T-cell (primary cell): ENCODE measurements at regions not wholly inside any gene's neighbourhood (a gene's known extent, or its start where the extent isn't known, plus 50 kb on each side); places are given as distances from the start of the nearest gene placed in this dataset.

Experiments
- ATAC-seq, 4 experiments: fragments of 200-7000 bp in 3 of 4; fragments of 150-1000 bp in 1 of 4; cut with Tn5 transposase; replicated peaks in 1 of 4; 1 replicate in 3 of 4; 2 replicates in 1 of 4; pipeline ENCODE4 v1.10.0; 2021; ENCODE audit warnings: moderate library complexity in 3 of 4, mild to moderate bottlenecking in 2 of 4, moderate number of reproducible peaks in 1 of 4
- CTCF ChIA-PET, 2 donors: fragments of 300-600 bp; sonication (Branson Sonifier 250); formaldehyde crosslinking; loops; one replicate each; lab custom pipeline; 2022; ENCODE audit warnings: antibody characterized with exemption in 2 of 2; lab: Charles Lee
- POLR2A ChIA-PET, 2 donors: fragments of 300-600 bp; sonication (Branson Sonifier 250); formaldehyde crosslinking; loops; one replicate each; lab custom pipeline; 2022; ENCODE audit warnings: antibody characterized with exemption in 2 of 2; lab: Charles Lee
- DNase-seq, 35 experiments: peaks; one replicate each; pipeline versions ENCODE4 v3.0.0 to v3.0.0-alpha.2; 2013 to 2023
- H3K27ac ChIP-seq: one replicate; pipeline ENCODE4 v1.5.1; 2013; ENCODE audit warnings: low read length
- H3K27me3 ChIP-seq, 2 experiments: replicated peaks in 1 of 2; 1 replicate in 1 of 2; 2 replicates in 1 of 2; pipeline versions ENCODE4 v1.6.1 to v1.7.0; 2013; ENCODE audit warnings: low read length in 1 of 2, mixed read lengths in 1 of 2; ENCODE audit not compliant: control insufficient read depth in 2 of 2, insufficient read depth in 2 of 2; ENCODE audit errors: extremely low read depth in 1 of 2
- H3K36me3 ChIP-seq, 2 donors: 1 replicate in 1 of 2; 2 replicates in 1 of 2; pipeline versions ENCODE4 v1.6.1 to v1.7.0; 2013; ENCODE audit warnings: low read length in 1 of 2; ENCODE audit not compliant: control insufficient read depth in 2 of 2, insufficient read depth in 1 of 2; ENCODE audit errors: extremely low read depth in 1 of 2
- H3K4me1 ChIP-seq, 2 experiments: 1 replicate in 1 of 2; 2 replicates in 1 of 2; pipeline versions ENCODE4 v1.6.1 to v1.7.0; 2013; ENCODE audit warnings: low read length in 2 of 2, mixed read lengths in 1 of 2; ENCODE audit not compliant: insufficient read depth in 2 of 2, control insufficient read depth in 1 of 2; ENCODE audit errors: extremely low read depth in 1 of 2
- H3K4me3 ChIP-seq, 2 donors: 1 replicate in 1 of 2; 2 replicates in 1 of 2; pipeline versions ENCODE4 v1.5.1 to v1.7.0; 2013; ENCODE audit warnings: mild to moderate bottlenecking in 2 of 2, low read length in 1 of 2, moderate library complexity in 1 of 2; ENCODE audit not compliant: control insufficient read depth in 1 of 2; ENCODE audit errors: extremely low read depth in 1 of 2
- H3K9me3 ChIP-seq: 2 replicates; pipeline ENCODE4 v1.7.0; 2013
- H3K27ac Mint-ChIP-seq, 2 donors: one replicate each; pipeline ENCODE4 v1.8.0; 2020 to 2021; ENCODE audit warnings: mild to moderate bottlenecking in 2 of 2, mixed read lengths in 2 of 2
- H3K27me3 Mint-ChIP-seq, 2 donors: one replicate each; pipeline ENCODE4 v1.8.0; 2021 to 2022; ENCODE audit warnings: mixed read lengths in 2 of 2
- H3K36me3 Mint-ChIP-seq: one replicate; pipeline ENCODE4 v1.8.0; 2021; ENCODE audit warnings: mixed read lengths
- H3K4me1 Mint-ChIP-seq, 3 donors: one replicate each; pipeline ENCODE4 v1.8.0; 2020 to 2022; ENCODE audit warnings: mixed read lengths in 3 of 3, mild to moderate bottlenecking in 1 of 3
- H3K4me3 Mint-ChIP-seq, 3 donors: one replicate each; pipeline ENCODE4 v1.8.0; 2020 to 2022; ENCODE audit warnings: mild to moderate bottlenecking in 3 of 3, mixed read lengths in 3 of 3, moderate library complexity in 3 of 3
- H3K9me3 Mint-ChIP-seq, 3 donors: one replicate each; pipeline ENCODE4 v1.8.0; 2020 to 2022; ENCODE audit warnings: mixed read lengths in 3 of 3
- WGBS: methylation state at CpG from one replicate; pipeline ENCODE4 v1.1.5; 2013; ENCODE audit warnings: missing lambda C conversion rate; ENCODE audit not compliant: insufficient coverage; 5-methylcytosine and 5-hydroxymethylcytosine counted together

GRCh38 chr10:65528986-65529385 is 1396.8 kb upstream of the LRRTM3 start:
- WGBS: no CpG with 5 or more reads among the region's 1 CpG
- Mint-ChIP-seq H3K9me3 (peaks cover 8 to 20% (median 8%) of the 10 kb centered on the region in 3 donors), H3K4me1 (no peaks in the 10 kb centered on the region), H3K36me3 (no peaks in the 10 kb centered on the region), H3K27me3 (no peaks in the 10 kb centered on the region), H3K27ac (no peak overlapping the region), H3K4me3 (no peak overlapping the region)
- ChIA-PET CTCF (no interaction called here), POLR2A (no interaction called here)
- ATAC-seq (no peak), DNase-seq (no peak)
- Histone ChIP-seq H3K4me1 (no peaks in the 10 kb centered on the region), H3K27ac (no peak overlapping the region), H3K4me3 (no peak overlapping the region), H3K9me3 (no peaks in the 10 kb centered on the region), H3K36me3 (no peaks in the 10 kb centered on the region), H3K27me3 (no peaks in the 10 kb centered on the region)

- H3K4me3 ChIP-seq: no peak overlapping the region
- no peak for DNase-seq
- ChIA-PET CTCF (no interaction called here), POLR2A (no interaction called here)
- Mint-ChIP-seq H3K9me3 (peaks cover 4 to 11% (median 10%) of the 10 kb centered on the region in 3 donors), H3K4me3 (no peak overlapping the region), H3K4me1 (no peaks in the 10 kb centered on the region), H3K36me3 (no peaks in the 10 kb centered on the region), H3K27me3 (no peaks in the 10 kb centered on the region), H3K27ac (no peak overlapping the region)
- no peak for ATAC-seq
- WGBS: no CpG with 5 or more reads among the region's 5 CpGs
- no peaks in the 10 kb centered on the region for H3K27me3 ChIP-seq
- H3K4me1 ChIP-seq: no peaks in the 10 kb centered on the region
- H3K9me3 ChIP-seq: no peaks in the 10 kb centered on the region
- no peaks in the 10 kb centered on the region for H3K36me3 ChIP-seq
- no peak overlapping the region for H3K27ac ChIP-seq
Measured at GRCh38 chr10:65531545-65531944, 1394.3 kb upstream of the LRRTM3 start.

GRCh38 chr10:65534771-65535170 is 1391.1 kb upstream of the LRRTM3 start:
- WGBS: 100% methylated on average over 1 of the region's 2 CpGs

GRCh38 chr10:65544756-65545155 is 1381.1 kb upstream of the LRRTM3 start:
- Mint-ChIP-seq H3K27me3 (no peaks in the 10 kb centered on the region), H3K9me3 (peaks cover 7 to 18% (median 8%) of the 10 kb centered on the region in 3 donors), H3K4me1 (no peaks in the 10 kb centered on the region), H3K27ac (no peak overlapping the region), H3K4me3 (no peak overlapping the region), H3K36me3 (no peaks in the 10 kb centered on the region)
- DNase-seq: no peak
- Histone ChIP-seq H3K4me1 (no peaks in the 10 kb centered on the region), H3K4me3 (no peak overlapping the region), H3K36me3 (no peaks in the 10 kb centered on the region), H3K27ac (no peak overlapping the region), H3K27me3 (no peaks in the 10 kb centered on the region), H3K9me3 (no peaks in the 10 kb centered on the region)
- CTCF ChIA-PET: no interaction called here
- ATAC-seq: no peak
- WGBS: 58% methylated on average over 1 of the region's 1 CpG
- POLR2A ChIA-PET: no interaction called here

More at GRCh38 chr10:65534771-65535170, 1391.1 kb upstream of the LRRTM3 start:
- no peaks in the 10 kb centered on the region for H3K4me1 Mint-ChIP-seq
- no peak overlapping the region for H3K27ac Mint-ChIP-seq
- Histone ChIP-seq H3K36me3 (no peaks in the 10 kb centered on the region), H3K4me1 (no peaks in the 10 kb centered on the region), H3K4me3 (no peak overlapping the region), H3K27me3 (no peaks in the 10 kb centered on the region), H3K9me3 (no peaks in the 10 kb centered on the region), H3K27ac (no peak overlapping the region)
- no peak for ATAC-seq
- no peak for DNase-seq
- no peak overlapping the region for H3K4me3 Mint-ChIP-seq
- CTCF ChIA-PET: no interaction called here
- no peaks in the 10 kb centered on the region for H3K36me3 Mint-ChIP-seq
- H3K27me3 Mint-ChIP-seq: no peaks in the 10 kb centered on the region
- peaks cover 8 to 11% (median 9%) of the 10 kb centered on the region in 3 donors for H3K9me3 Mint-ChIP-seq
- POLR2A ChIA-PET: no interaction called here

GRCh38 chr10:65548001-65548400 is 1377.8 kb upstream of the LRRTM3 start:
- no CpG with 5 or more reads among the region's 3 CpGs for WGBS
- DNase-seq (no peak), ATAC-seq (no peak)
- no peak overlapping the region for H3K27ac ChIP-seq
- H3K27me3 ChIP-seq: no peaks in the 10 kb centered on the region
- H3K4me3 ChIP-seq: no peak overlapping the region
- Mint-ChIP-seq H3K9me3 (peaks cover 3 to 13% (median 11%) of the 10 kb centered on the region in 3 donors), H3K36me3 (no peaks in the 10 kb centered on the region), H3K27me3 (no peaks in the 10 kb centered on the region), H3K4me1 (no peaks in the 10 kb centered on the region), H3K27ac (no peak overlapping the region), H3K4me3 (no peak overlapping the region)
- H3K9me3 ChIP-seq: no peaks in the 10 kb centered on the region
- ChIA-PET CTCF (no interaction called here), POLR2A (no interaction called here)
- H3K36me3 ChIP-seq: no peaks in the 10 kb centered on the region
- H3K4me1 ChIP-seq: no peaks in the 10 kb centered on the region

GRCh38 chr10:65550761-65551160 is 1375.1 kb upstream of the LRRTM3 start:
- no CpG with 5 or more reads among the region's 4 CpGs for WGBS

GRCh38 chr10:65555192-65555591 is 1370.6 kb upstream of the LRRTM3 start:
- no peak overlapping the region for H3K27ac ChIP-seq
- Mint-ChIP-seq H3K27ac (no peak overlapping the region), H3K36me3 (no peaks in the 10 kb centered on the region), H3K9me3 (peaks cover 4 to 15% (median 14%) of the 10 kb centered on the region in 3 donors), H3K4me3 (no peak overlapping the region), H3K27me3 (no peaks in the 10 kb centered on the region), H3K4me1 (no peaks in the 10 kb centered on the region)
- ATAC-seq: no peak
- no peaks in the 10 kb centered on the region for H3K36me3 ChIP-seq
- no peaks in the 10 kb centered on the region for H3K27me3 ChIP-seq
- no peaks in the 10 kb centered on the region for H3K4me1 ChIP-seq
- DNase-seq: no peak
- ChIA-PET CTCF (no interaction called here), POLR2A (no interaction called here)
- no CpG with 5 or more reads among the region's 5 CpGs for WGBS
- H3K9me3 ChIP-seq: no peaks in the 10 kb centered on the region
- H3K4me3 ChIP-seq: no peak overlapping the region

More at GRCh38 chr10:65550761-65551160, 1375.1 kb upstream of the LRRTM3 start:
- Histone ChIP-seq H3K4me1 (no peaks in the 10 kb centered on the region), H3K27ac (no peak overlapping the region), H3K36me3 (no peaks in the 10 kb centered on the region), H3K27me3 (no peaks in the 10 kb centered on the region), H3K4me3 (no peak overlapping the region), H3K9me3 (no peaks in the 10 kb centered on the region)
- Mint-ChIP-seq H3K36me3 (no peaks in the 10 kb centered on the region), H3K9me3 (peaks cover 4 to 14% (median 12%) of the 10 kb centered on the region in 3 donors), H3K4me1 (no peaks in the 10 kb centered on the region), H3K4me3 (no peak overlapping the region), H3K27ac (no peak overlapping the region), H3K27me3 (no peaks in the 10 kb centered on the region)
- DNase-seq: no peak
- ATAC-seq: no peak
- POLR2A ChIA-PET: no interaction called here
- CTCF ChIA-PET: no interaction called here
